DMS53 (cell line): ENCODE measurements at regions not wholly inside any gene's neighbourhood (a gene's known extent, or its start where the extent isn't known, plus 50 kb on each side); places are given as distances from the start of the nearest gene placed in this dataset.

Source experiments
- DNase-seq: peaks from one replicate; lab custom pipeline; 2025; lab: John Stamatoyannopoulos, UW

DNA sequence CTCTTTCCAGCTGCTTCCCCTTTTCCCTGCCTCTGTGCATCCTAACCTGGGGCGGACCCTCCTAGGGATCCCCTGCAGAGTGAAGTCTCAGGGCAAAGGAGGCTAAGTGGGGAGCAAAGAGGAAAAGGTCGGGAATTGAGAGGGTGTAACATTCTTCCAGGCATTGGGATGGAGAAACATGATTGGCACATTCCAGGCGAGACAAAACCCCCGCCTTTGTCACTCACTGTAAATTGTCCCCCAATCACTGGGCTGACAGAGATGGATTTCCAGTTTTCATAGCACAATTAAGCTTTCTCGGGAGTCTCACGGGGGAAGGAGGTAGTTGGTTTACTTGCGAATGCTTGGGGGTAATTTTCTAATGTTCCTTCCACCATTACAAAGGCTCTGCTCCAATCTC is 74.9 kb downstream of the MIAT start:
- DNase-seq = no peak

DNA sequence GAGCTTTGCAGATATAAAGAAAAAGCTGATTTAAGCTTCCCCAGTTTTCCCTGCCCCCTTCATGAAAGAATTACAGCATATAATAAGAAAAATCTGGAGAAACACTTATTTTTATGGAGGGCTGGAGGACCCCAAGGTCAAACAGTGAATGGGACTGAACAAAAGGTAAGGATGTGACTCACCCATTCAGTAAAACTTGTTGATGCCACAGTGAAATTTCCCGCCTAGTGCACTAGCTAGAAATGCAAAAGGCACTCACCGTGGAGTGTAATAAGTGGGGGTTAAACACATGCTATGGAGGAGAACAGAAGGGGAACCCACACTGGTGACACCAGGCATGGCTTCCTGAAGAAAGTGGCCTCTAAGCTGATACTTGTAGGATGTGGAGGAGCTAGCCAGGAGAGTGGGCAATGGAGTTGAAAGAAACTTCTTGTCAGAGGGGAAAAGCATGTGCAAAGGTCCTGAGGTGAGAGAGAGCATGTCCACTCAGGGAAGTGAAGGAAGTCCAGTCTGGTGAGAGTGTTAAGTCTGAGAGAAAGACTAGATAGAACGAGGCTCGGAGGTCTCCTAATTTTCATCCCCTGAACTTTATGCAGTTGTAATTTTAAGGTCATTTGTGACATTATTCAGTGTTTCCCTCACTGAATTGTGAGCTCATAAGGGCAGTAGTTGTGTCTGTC is 77.1 kb downstream of the MIAT start:
- DNase-seq = no peak

DNA sequence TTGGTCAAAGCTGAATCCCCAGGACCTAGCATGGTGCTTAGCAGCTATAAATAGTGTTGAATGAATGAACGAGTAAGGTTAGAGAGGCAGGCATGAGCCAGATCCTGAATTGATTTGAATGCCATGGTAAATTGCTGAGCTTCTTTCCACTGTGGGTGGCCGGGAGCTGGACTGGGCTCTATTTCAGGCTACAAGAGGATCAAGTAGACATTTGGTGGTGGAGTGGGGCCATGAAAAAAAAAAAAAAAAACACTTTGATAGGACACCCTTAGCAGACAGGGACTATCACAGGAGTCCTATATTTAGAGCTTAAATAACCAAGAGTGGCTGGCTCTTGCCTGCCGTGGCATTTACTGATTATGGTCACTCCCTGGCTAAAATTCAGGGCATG is 77.6 kb downstream of the MIAT start:
- no peak for DNase-seq

DNA sequence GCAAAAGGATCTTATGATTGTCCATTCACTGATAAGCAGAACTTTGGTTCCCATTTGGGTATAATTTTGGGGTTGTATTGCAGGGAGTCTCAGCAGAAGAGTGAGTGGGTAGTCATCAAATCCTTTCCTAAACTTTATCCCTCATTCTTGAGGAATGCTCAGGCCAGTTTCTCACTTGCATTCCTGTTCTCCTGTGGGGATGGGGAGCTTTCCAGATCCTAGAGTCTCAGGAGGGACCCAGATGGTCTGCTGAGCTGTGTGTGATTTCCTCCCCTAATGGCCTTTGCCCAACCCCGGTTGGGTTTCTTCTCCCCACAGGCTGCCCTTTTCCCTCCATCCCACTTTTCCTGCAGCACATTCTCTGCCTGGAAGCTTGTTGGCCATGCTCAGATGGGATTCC is 79.9 kb downstream of the MIAT start:
- DNase-seq = no peak

DNA sequence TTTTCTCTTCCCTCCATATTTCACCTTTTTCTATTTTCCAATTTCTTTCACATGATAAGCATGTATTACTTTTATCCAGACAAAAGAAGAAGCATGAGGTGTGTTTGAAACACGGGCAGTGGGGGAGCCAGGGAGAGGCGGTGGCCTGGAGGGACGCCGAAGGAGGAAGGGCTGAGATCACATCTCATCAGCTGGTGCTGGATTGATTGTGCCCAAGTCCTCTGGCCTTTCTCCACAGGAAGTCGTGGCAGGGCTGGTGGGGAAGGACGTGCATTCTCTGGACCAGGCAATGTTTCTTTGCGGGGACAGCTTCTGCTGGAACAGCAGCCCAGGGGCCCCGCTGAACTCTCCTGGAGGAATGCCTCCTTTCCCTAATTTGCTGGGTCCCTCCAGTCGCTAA is 82.9 kb downstream of the MIAT start:
- no peak for DNase-seq

DNA sequence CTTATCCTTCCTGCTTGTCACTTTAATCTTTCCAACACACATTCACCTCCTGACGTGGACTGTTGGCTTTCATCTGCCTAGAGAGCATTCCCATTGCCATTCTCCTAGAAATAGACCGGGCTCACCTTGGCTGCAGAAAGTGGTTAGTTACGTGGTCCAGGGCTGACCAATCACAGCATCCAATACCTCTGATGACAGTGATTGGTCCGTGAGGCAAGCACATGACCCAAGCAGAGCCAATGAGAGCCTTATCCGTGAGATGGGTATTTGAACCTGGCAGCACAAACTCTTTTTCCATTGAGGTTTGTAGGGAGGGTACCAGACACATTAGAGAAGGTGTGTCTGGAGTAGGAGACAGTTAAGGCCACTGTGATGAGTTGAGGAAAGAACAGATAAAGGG is 85.8 kb downstream of the MIAT start:
- DNase-seq = no peak

DNA sequence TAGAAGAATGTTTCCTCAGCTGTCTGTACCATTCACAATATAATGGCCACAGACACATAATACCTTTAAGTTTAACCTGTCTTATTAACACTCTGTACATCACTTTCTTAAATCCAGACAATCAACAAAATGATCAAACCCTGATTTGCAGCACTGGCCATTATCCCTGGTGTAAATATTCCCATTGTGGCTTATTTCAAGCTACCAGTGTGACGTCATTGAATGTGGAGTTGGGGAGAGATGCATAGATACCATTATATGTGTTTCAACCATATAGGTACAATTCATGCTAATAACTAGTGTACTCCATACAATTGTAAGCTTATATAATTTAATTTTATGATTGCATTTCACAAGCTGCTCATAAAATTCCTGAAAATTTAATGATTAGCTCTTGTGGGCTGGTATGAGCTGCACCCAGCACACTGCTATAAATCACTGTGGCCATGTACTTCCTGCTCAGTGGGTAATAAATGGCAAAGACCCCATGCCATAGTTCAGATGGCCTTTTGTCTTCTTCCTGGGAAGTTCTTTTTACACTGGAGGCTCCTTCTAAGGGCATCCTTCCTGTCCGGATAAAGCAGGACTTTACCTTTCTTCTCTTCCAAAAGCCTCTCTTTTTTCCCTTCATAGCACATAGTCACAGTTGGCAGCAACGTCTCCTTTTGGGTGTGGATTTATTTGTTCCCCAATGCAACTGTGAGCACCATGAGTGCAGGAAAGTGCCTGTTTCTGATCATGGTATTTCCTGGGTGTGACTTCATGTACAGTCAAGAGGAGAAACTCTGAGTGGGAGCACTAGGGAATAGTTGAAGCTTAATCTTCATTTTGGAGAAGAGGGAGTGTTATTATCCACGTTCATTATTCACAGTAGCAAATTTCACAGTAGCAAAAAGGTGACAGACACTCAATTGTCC is 87.8 kb downstream of the MIAT start:
- DNase-seq = peak; percentile 28

DNA sequence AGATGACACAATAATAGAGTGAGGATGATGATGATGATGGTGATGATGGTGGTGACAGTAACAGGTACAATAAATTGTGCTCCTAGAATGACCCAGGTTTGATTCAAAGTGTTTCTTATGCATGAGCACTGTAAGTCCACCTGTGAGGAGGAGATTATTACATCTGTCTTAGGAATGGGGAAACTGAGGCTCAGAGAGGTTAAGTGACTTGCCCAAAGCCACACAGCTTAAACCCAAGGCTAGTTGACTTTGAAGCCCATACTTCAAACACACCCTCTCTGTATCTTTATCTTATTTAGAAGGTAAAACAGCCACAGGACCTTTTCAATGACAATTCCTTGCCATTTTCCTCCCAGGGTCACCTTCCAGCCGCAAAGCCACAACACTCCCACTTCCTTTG is 88.9 kb downstream of the MIAT start:
- DNase-seq = no peak

DNA sequence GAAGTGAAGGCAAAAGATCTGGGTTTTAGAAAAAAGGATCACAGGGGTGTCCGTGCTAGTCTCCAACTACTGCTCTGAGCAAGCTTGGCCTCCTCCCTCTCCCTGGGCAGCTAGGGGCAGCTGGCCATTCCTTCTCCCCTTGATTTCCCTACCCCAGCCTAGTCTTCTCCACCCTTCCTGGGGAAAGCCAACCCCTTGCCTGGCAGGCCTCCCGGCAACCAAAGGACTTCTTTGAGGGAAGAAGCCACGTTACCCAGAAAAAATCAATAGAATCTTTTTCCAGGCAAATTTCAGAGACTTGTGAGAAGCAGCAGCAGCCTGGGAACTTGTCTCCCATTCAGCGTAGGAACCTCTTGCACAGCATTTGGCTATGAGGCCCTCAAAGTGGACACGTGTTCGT is 91.5 kb downstream of the MIAT start:
- DNase-seq = no peak

DNA sequence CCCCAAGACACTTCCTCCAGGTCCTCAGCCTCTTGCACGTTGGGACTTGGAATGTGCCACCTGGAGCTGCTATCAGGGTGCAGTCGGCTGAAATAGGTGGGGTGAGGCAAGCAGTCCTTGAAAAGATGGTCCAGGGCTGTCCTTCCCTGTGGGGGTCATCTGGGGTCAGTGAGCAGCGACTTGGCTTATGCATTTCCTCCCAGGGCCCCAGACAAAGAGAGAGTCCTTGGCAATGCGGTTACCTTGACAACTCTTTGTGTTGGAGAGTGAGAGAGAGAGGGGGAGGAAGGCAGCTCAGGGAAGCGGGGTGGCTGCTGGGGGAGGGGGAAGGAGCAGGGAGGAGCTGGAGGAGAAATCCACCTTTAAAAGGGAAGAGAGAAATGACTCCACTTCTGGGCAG is 93.8 kb downstream of the MIAT start:
- peak; percentile 3 for DNase-seq

DNA sequence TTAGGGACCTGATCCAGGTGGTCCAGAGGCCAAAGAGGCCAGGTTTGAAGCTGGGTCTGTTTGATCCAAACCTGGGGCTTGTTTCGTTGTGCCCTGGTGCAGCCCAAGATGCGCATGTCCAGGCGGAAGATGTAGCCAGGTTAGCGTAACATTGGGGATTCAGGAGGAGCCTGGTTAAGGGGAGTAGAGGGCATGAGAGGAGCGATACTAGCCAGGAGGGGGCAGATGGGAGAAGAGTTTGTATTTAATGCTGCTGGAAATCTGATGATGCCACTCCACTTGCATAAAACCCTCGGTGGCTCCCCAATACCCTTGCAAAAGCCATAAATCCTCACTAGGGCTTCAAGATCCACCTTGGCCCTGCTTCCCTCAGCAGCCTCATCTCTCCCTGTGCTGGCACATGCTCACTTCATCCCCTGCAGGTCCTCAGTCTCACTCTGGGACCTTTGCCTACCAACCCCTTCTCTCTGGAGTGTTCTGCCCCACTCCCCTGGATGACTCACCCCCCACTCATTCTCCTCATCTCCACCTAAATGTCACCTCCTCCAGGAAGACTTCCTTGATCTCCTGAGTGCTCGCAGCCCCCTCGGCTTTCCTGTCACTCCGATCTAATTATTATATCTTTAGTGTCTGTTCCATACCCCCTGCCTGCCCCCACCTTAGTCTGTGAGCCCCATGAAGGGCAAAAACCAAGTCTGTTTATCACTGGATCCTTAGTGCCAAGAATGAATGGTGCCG is 95.9 kb downstream of the MIAT start:
- DNase-seq = no peak

DNA sequence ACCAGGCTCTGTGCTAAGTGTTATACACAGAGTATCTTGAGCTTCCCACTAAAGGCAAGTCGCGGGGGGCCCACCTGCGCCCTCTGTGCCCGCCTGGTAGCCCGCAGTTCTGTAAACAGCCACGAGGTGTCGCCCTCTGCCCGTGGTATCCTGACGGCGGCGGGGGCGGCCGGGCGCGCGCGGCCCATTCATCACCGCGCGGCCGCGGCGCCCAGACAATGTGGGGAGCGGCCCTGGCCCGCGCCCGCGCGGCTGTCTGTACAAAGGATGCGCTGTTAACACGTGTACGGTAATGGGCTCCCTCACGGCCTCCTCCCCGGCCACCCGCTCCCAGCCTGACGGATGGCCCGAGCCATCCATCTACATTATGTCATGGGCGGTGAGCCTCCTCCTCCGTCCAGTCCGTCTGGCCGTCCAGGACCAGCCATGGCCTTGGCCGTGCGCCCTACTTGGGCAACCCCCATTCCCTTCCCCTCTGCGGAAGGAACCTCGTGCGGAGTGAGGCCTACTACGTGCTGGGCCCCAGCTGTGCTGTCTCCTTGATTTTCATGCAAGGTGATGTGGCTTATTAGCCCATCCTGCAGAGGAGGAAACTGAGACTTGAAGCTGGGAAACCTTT is 99.4 kb downstream of the MIAT start:
- DNase-seq = no peak

DNA sequence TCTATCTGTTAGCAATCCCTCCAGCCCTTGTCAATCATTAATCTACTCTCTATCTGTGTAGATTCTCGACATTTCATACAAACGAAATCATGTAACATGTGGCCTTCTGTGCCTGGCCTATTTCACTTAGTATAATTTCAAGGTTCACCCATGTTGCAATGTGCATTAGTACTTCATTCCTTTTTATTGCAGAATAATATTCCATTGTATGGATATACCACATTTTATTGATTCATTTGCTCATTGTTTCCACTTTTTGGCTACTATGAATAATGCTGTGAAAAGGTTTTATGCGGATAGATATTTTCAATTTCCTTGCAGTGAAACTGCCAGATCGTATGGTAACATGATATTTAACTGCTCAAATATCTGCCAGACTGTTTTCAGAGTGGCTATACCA is 100.1 kb downstream of the MIAT start:
- no peak for DNase-seq

DNA sequence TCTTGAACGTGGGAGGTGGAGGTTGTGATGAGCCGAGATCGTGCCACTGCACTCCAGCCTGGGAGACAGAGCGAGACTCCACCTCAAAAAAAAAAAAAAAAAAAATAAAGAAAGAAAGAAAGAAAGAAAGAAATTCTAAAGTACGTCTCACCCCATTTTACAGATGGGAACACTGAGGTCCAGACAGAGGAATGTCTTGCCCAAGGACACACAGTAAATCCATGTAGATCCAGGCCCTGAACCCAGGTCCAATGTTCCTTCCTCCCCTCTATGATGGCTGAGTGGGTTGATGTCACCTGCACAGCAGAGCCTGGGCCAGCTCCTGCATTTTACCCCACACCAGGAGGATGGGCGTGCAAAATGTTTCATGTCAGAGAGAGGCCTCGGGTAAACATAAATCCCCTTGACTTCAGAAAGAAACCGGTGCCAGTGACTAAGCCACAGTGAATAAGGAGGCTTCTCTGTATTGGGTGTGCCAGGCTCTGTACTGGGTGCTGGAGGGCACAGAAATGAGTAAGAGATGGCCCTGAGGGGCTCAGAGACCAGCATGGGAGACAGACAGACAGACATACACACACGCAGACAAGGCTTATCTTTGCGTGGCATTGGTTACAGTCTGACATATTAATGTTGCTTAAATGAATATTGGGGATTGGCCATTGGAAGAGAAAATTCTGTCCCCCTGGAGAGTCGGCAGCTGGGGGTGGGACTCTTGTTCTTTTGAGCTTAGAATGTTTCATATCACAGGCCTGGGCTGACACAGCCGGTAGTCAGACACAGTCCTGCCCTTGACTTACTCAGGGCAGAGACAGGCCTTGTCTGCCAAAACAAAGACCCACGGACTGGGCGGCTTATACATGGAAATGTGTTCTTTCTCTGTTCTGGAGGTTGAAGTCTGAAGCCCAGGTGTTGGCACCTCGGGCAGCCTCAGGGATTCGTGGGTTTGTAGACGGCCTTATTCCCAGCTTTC is 105.4 kb downstream of the MIAT start:
- peak; percentile 2 for DNase-seq

DNA sequence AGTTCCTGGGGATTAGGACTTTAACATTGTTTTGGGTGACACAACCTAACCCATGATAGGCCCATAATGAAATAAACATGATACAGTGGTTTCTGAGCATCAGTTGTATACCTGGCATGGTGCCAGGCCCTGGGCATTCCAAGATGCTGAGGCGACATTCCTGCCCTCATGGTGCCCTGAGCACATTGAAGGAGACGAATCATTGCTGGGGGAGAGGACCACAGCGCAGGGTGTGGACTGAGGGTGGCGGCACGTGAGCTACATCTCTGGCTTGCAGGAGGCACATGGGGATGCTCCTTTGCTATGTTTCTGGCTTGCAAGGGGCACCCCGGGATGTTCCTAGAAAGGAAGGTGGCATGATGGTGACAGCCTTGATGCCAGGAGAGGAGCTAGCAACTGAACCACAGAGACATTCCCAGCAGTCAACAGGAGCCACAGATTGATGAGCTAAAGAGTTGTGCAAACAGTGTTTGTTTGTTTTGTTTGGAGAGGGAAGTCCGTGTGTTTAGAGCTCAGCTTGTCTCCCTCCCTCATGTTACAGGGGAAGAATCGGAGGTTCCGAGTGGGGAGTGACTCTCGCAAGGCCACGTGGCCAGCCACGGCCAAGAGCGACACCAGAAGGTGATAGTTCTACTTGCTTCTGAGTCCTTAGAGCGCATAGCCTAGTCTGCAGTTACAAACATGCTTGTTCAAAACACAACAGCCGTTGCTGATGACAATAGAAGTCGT is 106.4 kb downstream of the MIAT start:
- DNase-seq = peak; percentile 91

DNA sequence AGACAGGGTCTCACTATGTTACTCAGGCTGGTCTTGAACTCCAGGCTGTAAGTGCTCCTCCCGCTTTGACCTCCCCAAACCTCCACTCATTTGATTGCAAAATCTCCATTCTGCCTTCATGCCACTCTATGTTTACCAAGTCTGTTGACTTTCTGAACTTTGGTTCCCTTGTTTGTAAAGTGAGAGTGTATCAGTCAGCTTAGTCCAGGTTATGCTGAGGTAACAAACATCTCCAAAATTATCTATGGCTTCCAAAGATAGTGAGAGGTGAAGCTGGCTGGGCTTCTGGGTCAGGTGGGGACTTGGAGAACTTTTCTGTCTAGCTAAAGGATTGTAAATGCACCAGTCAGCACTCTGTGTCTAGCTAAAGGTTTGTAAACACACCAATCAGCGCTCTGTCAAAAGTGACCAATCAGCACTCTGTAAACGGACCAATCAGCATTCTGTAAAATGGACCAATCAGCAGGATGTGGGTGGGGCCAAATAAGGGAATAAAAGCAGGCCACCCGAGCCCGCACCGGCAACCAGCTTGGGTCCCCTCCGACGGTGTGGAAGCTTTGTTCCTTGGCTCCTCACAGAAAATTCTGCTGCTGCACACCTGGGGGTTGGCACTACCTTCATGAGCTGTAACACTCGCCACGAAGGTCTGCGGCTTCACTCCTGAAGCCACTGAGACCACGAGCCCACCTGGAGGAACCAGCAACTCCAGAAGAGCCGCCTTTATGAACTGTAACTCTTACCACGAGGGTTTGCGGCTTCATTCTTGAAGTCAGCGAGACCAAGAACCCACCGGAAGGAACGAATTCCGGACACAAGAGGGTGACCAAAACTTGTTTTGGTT is 109.3 kb downstream of the MIAT start:
- DNase-seq = no peak

DNA sequence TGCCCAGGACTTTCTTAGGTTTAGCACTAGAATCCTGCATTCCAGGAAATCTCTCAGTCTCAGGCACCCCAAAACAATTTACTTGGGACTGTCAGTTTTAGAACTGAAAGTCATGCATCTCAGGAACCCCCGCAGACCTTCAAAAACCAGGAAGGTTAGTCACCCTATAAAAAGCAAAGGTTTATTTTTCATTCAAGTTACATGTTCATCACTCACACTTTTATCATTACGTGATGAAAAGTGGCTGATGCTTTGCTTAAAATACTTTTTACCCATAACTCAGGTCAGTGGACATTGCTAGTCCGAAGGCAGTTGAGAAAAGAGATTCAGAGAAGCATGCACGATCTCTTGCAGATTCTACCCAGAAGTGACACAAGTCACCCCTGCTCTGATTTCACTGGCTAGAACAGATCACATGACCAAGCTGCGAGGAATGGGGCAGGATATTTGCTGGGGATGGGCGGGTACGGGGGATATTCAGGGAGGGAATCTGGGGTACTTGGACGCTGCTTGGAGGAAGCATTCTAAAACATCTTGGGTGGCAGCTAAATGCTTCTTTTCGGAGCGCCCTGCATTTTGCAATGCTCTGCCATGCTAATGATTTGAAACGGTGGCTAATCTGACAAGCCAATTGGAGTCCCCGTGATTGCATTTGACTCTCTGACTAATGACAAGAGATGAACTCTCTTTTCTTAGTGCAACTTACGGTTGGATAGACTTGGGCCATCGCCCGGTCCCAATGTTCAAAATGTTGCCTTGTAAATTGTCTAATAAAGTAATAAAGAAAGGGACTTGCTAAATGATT is 110.2 kb downstream of the MIAT start:
- DNase-seq = no peak

DNA sequence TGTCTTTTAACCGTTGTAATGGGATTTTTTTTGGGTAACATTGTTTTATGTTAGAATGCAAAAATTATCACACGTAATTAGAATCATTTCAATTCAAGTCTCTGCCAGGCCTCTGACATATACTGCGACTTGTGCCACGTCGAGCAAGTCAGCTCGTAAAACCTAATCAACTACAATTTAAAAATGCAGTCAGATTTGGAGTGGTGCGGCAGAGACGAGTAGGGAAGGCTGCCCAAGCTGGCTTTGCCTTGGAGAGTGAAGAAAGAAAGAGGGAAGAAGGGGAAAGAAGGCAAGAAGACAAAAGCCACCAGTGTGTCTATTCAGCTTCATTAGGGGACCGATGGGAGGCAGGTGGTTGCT is 110.7 kb downstream of the MIAT start:
- no peak for DNase-seq

DNA sequence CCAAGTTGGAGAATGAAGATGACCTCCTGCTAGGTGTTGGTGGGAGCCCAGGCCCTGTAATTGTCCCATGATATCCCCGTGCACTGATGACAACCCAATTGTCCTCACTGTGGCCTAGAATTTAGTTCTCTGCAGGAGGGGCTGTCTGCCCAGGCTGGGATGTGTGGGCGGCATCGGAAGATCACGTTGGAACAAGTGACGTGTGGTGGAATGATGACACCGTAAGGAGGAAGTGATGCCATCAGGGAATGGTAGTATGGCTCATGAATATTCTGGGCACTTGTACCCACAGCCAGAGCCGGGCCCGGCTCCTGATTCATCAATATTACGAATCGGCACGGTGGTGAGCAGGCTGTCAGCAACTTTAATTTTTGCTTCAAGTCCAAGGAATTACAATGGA is 111.6 kb downstream of the MIAT start:
- no peak for DNase-seq
